ENCODE measurements at regions not wholly inside any gene's neighbourhood (a gene's known extent, or its start where the extent isn't known, plus 50 kb on each side); places are given as distances from the start of the nearest gene placed in this dataset.

GRCh38 chr2:30368258-30368657 lies 78.8 kb upstream of the LCLAT1 start:
- no peak for DNase-seq (ENCODE audit: low read depth in 1 of 2, low spot score in 1 of 2)

- no peak for DNase-seq (ENCODE audit: low read depth in 1 of 2, low spot score in 1 of 2)
Measured at GRCh38 chr2:30371028-30371689, 75.9 kb upstream of the LCLAT1 start.

GRCh38 chr2:30371772-30372373 lies 75.2 kb upstream of the LCLAT1 start:
- no peak for DNase-seq (ENCODE audit: low read depth in 1 of 2, low spot score in 1 of 2)

- DNase-seq (ENCODE audit: low read depth in 1 of 2, low spot score in 1 of 2): no peak
Measured at GRCh38 chr2:30372826-30373225, 74.2 kb upstream of the LCLAT1 start.

- no peak for DNase-seq (ENCODE audit: low read depth in 1 of 2, low spot score in 1 of 2)
Measured at GRCh38 chr2:30373881-30374302, 73.2 kb upstream of the LCLAT1 start.

- DNase-seq (ENCODE audit: low read depth in 1 of 2, low spot score in 1 of 2): no peak
Measured at GRCh38 chr2:30374380-30374779, 72.7 kb upstream of the LCLAT1 start.

- no peak for DNase-seq (ENCODE audit: low read depth in 1 of 2, low spot score in 1 of 2)
Measured at GRCh38 chr2:30375915-30376314, 71.1 kb upstream of the LCLAT1 start.

GRCh38 chr2:30379481-30379880 lies 67.6 kb upstream of the LCLAT1 start:
- DNase-seq (ENCODE audit: low read depth in 1 of 2, low spot score in 1 of 2): no peak

GRCh38 chr2:30380824-30381223 lies 66.2 kb upstream of the LCLAT1 start:
- DNase-seq (ENCODE audit: low read depth in 1 of 2, low spot score in 1 of 2): no peak

GRCh38 chr2:30382162-30382783 lies 64.8 kb upstream of the LCLAT1 start:
- DNase-seq (ENCODE audit: low read depth in 1 of 2, low spot score in 1 of 2): no peak

GRCh38 chr2:30382995-30383394 lies 64.1 kb upstream of the LCLAT1 start:
- no peak for DNase-seq (ENCODE audit: low read depth in 1 of 2, low spot score in 1 of 2)

GRCh38 chr2:30385327-30385726 lies 61.7 kb upstream of the LCLAT1 start:
- no peak for DNase-seq (ENCODE audit: low read depth in 1 of 2, low spot score in 1 of 2)

GRCh38 chr2:30392097-30392496 lies 54.9 kb upstream of the LCLAT1 start:
- DNase-seq (ENCODE audit: low read depth in 1 of 2, low spot score in 1 of 2): no peak

GRCh38 chr2:30393510-30393909 lies 53.5 kb upstream of the LCLAT1 start:
- no peak for DNase-seq (ENCODE audit: low read depth in 1 of 2, low spot score in 1 of 2)

- DNase-seq (ENCODE audit: low read depth in 1 of 2, low spot score in 1 of 2): no peak
Measured at GRCh38 chr2:30394096-30394495, 53.0 kb upstream of the LCLAT1 start.

GRCh38 chr2:30396436-30397232 lies 50.4 kb upstream of the LCLAT1 start:
- no peak for DNase-seq (ENCODE audit: low read depth in 1 of 2, low spot score in 1 of 2)

Data from activated CD4-positive, alpha-beta T cell treated with anti-CD3 and anti-CD28 coated beads, Interleukin-2, amount 50 U/mL, for 24 hours (primary cell).